Stimulated activated CD8-positive, alpha-beta memory T cell treated with anti-CD3 and anti-CD28 coated beads, Interleukin-7, amount 100 ng/mL, for 48 hours (primary cell): ENCODE measurements at regions not wholly inside any gene's neighbourhood (a gene's known extent, or its start where the extent isn't known, plus 50 kb on each side); places are given as distances from the start of the nearest gene placed in this dataset.
"Not testable (repeated sequence)": the region's sequence is repeated elsewhere in the genome, so short reads cannot be mapped to it uniquely, and the experiment has no call there.

Experiments used
- DNase-seq, 2 donors: peaks; one replicate each; pipeline ENCODE4 v3.0.0-alpha.2; 2020; ENCODE audit warnings: low read depth in 1 of 2; ENCODE audit errors: extremely low read depth in 1 of 2

DNA sequence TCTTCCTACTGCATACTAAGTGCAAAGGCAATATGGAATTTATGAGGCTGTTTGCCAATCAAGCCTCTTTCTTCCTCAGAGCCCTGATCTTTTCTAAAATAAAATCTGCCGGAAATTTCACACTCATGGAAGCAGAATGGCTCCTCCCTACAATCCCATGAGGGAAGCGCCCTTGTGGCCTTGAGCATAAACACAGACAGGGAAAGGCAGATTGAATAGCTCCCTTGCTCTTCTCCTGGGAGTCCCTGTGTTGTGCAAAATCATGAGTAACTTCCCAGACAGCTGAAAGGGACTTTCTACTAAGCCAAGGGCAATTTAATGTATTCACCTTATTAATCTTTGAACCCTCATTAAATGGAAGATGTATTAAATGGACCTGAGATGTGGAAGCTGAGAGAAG, 226.1 kb upstream of the PIK3R1 start:
- DNase-seq: no peak

GRCh38 chr5:67986761-67987160, 228.8 kb upstream of the PIK3R1 start:
- no peak for DNase-seq

DNA sequence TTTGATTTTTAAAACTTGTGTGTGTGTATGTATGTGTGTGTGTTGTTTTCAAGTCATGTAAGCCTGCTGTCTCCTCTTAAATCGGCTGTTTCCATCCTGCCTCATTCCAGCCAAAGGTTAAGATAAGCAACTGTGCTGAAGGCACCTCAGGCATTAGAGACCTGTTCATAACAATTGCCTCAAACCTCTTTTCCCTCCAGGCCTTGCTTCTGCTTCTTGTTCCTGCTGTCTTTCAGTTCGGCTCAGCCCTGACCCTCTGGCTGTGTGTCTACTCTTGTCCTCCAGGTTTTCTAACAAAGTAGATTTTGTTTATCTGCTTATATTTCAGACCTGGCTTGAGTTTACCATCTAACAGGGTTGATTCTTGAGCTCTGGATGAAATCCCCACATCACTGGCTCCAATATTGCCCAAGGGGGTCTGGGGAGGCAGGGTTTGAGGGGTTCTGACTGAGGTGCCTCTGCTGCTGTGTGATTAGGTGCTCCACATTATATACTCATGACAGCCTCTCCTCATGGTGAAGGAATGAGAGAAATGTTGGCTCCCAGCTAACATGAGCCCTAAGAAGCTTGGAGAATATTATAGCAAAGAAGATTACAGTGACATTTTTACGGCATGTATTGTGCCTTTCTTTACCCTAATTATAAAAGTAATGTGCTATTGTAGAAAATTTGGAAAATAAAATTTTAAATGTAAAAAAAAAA, 229.7 kb upstream of the PIK3R1 start:
- no peak for DNase-seq

DNA sequence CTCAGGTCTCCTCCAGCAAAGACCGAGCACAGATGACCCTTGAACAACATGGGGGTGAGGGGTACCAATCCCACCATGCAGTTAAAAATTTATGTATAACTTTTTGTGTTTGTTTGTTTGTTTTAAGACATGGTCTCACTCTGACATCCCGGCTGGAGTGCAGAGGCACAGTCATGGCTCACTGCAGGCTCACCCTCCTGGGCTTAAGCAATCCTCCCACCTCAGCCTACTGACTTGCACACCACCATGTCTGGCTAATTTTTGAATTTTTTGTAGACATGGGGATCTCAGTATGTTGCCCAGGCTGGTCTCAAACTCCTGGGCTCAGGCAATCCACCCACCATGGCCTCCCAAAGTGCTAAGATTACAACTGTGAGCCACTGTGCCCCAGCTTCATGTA, 231.0 kb upstream of the PIK3R1 start:
- DNase-seq: no peak

DNA sequence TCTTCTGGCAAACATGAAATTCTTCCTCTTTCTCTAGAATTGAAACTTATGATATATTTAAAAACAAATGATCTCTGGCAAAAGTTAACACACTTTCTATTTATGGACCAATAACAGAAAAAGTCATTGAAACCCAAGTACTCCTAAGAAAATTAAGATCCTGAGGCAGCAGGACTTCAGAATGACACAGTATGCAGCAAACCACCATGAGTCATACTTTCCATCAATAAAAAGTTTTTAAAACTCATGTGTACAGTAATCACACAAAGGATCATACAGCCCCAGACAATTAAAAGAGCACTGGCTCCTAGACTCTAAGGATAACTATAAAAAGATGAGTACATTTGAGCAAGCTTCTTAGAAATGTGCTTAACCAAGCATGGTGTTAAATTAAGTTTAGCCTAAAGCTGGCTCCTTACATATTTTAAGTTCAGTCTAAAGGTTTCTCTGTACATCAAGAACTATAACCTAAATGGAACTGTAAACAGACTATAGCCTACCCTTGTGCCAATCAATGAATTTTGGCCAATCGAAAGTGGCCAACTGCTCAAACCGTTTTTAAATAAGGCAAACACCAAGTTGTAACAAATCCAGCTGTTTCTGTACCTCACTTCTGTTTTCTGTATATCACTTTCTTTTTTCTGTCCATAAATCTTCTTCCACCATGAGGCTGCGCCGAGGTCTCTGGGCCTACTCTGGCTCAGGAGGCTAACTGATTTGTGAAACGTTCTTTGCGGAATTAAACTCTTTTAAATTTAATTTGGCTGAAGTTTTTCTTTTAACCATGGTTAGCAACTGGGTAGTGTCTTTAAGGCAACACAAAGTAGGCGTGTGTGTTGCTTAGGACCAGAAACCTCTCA, 232.1 kb upstream of the PIK3R1 start:
- DNase-seq: no peak

DNA sequence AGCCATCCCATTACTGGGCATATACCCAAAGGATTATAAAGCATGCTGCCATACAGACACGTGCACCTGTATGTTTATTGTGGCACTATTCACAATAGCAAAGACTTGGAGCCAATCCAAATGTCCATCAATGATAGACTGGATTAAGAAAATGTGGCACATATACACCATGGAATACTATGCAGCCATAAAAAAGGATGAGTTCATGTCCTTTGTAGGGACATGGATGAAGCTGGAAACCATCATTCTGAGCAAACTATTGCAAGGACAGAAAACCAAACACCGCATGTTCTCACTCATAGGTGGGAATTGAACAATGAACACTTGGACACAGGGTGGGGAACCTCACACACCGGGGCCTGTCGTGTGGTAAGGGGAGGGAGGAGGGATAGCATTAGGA, 233.4 kb upstream of the PIK3R1 start:
- not testable (repeated sequence) for DNase-seq

DNA sequence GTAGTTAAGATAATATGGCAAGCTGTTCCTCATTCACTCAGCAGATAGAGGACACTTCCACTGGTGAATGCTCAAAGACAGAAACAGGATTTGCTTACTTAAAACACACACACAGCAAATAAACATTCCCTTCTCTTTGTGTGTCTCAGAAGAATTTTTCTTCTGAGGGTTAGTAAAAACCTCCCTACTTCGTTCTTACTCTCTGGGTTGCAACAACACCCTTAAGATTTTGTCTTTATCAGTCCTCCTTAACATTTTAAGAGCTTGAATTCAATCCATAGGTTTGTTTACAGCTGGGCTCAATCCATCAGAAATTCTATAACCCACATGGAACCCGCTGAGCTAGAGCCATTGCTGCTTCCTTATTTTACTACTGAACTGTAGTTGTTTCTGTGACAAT, 237.4 kb upstream of the PIK3R1 start:
- no peak for DNase-seq

GRCh38 chr5:67976891-67977601, 238.5 kb upstream of the PIK3R1 start:
- no peak for DNase-seq

- no peak for DNase-seq
These were observed 239.4 kb upstream of the PIK3R1 start for GRCh38 chr5:67976181-67976580.

DNA sequence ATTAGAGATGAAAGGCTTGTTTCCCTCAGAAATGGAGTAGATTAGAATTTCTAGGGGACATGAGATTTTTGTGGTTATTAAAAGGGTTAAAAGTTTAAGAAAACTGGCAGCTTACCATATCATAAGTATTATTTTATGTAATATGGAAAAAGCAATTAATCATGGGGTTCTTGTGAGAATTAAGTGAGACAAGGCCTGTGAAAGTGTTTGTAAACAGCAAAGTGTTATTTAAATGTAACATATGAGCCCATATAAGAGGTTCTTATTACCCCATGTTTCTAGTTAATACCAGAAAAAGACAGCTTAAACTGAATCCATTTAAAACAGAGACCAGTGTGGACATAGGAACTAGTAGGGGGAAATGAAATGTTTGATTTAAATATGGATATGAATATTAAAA, 241.1 kb upstream of the PIK3R1 start:
- DNase-seq: no peak

DNA sequence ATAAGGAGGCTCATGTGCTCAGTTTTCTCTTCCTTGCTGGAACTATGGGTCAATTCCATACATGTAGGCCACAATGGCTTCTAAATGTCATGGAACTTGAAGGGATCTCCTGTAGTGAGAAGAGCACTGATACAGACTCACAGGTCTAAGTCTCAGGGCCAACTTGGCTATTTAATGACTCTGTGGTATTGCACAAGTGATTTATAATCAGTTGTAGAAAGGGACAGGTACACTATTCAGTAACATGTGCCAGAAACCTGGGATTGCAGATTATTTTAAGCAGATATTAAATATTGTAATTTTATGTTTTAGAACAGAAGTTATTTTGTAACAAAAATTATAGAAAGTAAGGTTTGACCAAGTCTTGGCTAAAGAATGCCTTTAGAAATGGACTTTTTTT, 241.5 kb upstream of the PIK3R1 start:
- no peak for DNase-seq

GRCh38 chr5:67971971-67972821, 243.4 kb upstream of the PIK3R1 start:
- no peak for DNase-seq

DNA sequence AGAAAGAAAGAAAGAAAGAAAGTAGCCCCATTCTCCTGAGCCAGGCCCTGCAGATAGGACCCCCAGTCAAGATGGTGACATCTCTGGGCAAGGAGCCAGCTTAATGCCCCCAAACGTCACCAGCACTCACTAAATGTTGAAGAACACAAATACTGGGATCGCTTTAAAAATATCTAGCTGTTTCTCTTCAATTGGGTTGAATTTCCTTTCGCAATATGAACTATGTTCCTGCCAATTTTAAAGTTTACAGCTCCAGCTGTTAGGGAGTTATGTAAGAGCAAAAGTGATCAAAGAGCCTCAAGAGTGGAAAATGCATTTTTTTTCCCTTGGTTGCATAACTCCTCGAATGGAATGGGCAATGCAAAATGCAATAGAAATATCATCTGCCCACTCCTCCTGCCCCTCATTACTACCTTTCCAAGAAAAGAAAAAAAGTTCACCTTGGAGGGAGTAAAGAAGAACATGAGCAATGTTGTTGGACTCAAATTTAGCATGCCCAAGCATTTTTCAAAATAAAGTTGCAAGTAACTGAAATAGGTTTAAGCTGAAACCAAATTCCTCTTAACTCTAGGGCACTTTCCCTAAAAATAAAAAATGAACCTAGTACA, 244.2 kb upstream of the PIK3R1 start:
- no peak for DNase-seq

DNA sequence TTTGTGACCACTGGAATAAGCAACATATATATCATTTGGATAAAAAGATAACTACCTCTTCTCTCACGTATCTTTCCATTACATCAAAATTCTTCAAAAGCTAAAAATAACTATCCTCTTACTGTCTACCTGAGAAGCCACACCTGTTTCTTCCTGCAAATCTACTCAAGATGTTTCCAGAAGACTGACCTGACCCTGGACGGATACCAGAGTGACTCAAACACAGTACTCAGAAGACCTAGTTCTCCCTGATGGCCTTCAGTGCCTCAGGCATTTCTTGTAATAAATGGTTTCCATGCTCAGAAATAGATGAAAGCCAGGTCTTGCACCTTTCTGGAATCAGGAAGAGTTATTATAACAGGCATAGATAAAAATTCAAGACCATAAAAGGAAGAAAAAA, 245.9 kb upstream of the PIK3R1 start:
- DNase-seq: no peak

- DNase-seq: no peak
These were observed 246.4 kb upstream of the PIK3R1 start for GRCh38 chr5:67969176-67969575.

DNA sequence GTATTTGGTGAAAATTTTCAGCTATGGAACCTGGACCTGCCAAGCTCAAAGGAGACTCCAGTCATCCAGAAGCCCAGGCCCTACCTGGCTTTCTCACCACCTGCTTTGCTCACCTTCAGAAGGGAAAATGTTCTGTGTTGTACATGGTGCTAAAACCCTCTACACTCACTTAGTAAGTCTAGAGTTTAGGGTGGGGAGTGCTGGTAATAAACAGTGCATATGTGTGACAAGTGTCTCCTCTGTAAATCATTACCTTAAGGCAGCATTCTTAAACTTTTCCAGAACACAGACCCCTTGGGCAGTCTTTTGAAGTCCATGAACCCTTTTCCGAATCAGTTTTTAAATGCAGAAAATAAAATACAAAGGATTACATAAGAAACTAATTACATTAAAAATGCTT, 248.8 kb upstream of the PIK3R1 start:
- no peak for DNase-seq

GRCh38 chr5:67964619-67965018, 250.9 kb upstream of the PIK3R1 start:
- no peak for DNase-seq

- no peak for DNase-seq
These were observed 251.6 kb upstream of the PIK3R1 start for GRCh38 chr5:67963789-67964519.

- DNase-seq: no peak
These were observed 254.6 kb upstream of the PIK3R1 start for GRCh38 chr5:67960939-67961338.

DNA sequence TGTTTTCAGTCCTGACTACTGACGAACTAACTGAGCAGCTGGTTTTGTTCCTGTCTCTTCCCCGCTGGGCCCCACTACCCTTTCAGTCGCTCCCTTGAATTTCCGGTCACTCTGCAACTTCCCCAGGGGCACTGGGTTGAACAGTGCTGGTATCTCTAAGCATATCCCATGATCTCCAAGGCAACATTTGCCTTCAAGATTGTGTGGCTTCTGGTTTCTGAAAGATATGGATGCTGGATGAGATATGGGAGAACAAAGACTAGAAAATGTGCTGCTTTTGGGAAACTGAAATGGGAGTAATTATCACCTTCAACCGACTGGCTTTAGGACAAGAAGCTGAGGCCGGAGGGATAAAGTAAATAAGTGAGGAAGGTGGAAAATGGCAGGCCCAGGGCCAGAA, 258.2 kb upstream of the PIK3R1 start:
- DNase-seq: no peak
